ENCODE measurements at regions not wholly inside any gene's neighbourhood (a gene's known extent, or its start where the extent isn't known, plus 50 kb on each side); places are given as distances from the start of the nearest gene placed in this dataset.
"Not testable (repeated sequence)": the region's sequence is repeated elsewhere in the genome, so short reads cannot be mapped to it uniquely, and the experiment has no call there.

GRCh38 chr18:6521803-6522418 is 107.2 kb upstream of the L3MBTL4 start:
- DNase-seq (ENCODE audit: low spot score) (peak; percentile 55), ATAC-seq (peak; percentile 94)

- ATAC-seq = no peak
- DNase-seq (ENCODE audit: low spot score) = no peak
These were observed 110.9 kb upstream of the L3MBTL4 start for GRCh38 chr18:6525604-6526003.

GRCh38 chr18:6537475-6537874 is 122.8 kb upstream of the L3MBTL4 start:
- DNase-seq (ENCODE audit: low spot score) (no peak), ATAC-seq (peak; percentile 81)

GRCh38 chr18:6541131-6541679 is 126.5 kb upstream of the L3MBTL4 start:
- not testable (repeated sequence) for ATAC-seq; DNase-seq (ENCODE audit: low spot score)

GRCh38 chr18:6542296-6542695 is 127.6 kb upstream of the L3MBTL4 start:
- DNase-seq (ENCODE audit: low spot score) (no peak), ATAC-seq (no peak)

- ATAC-seq (peak; percentile 57), DNase-seq (ENCODE audit: low spot score) (no peak)
These were observed 128.7 kb upstream of the L3MBTL4 start for GRCh38 chr18:6543330-6543908.

GRCh38 chr18:6546229-6546628 is 131.5 kb upstream of the L3MBTL4 start:
- ATAC-seq (no peak), DNase-seq (ENCODE audit: low spot score) (no peak)

GRCh38 chr18:6547476-6547875 is 132.8 kb upstream of the L3MBTL4 start:
- ATAC-seq (no peak), DNase-seq (ENCODE audit: low spot score) (no peak)

- DNase-seq (ENCODE audit: low spot score) (no peak), ATAC-seq (no peak)
These were observed 138.7 kb upstream of the L3MBTL4 start for GRCh38 chr18:6553234-6553900.

GRCh38 chr18:6557057-6557769 is 142.5 kb upstream of the L3MBTL4 start:
- ATAC-seq = no peak

GRCh38 chr18:6557770-6558248 is 143.1 kb upstream of the L3MBTL4 start:
- ATAC-seq (no peak), DNase-seq (ENCODE audit: low spot score) (no peak)

More at GRCh38 chr18:6557057-6557769, 142.5 kb upstream of the L3MBTL4 start:
- DNase-seq (ENCODE audit: low spot score) = no peak

- DNase-seq (ENCODE audit: low spot score) = no peak
- no peak for ATAC-seq
These were observed 143.9 kb upstream of the L3MBTL4 start for GRCh38 chr18:6558446-6559156.

- DNase-seq (ENCODE audit: low spot score) (no peak), ATAC-seq (no peak)
These were observed 144.6 kb upstream of the L3MBTL4 start for GRCh38 chr18:6559296-6559695.

GRCh38 chr18:6561016-6561415 is 146.3 kb upstream of the L3MBTL4 start:
- ATAC-seq (no peak), DNase-seq (ENCODE audit: low spot score) (no peak)

GRCh38 chr18:6561420-6561861 is 146.7 kb upstream of the L3MBTL4 start:
- DNase-seq (ENCODE audit: low spot score) (peak; percentile 47), ATAC-seq (peak; percentile 74)

GRCh38 chr18:6561862-6562291 is 147.2 kb upstream of the L3MBTL4 start:
- DNase-seq (ENCODE audit: low spot score) (no peak), ATAC-seq (no peak)

GRCh38 chr18:6563896-6564295 is 149.2 kb upstream of the L3MBTL4 start:
- ATAC-seq (no peak), DNase-seq (ENCODE audit: low spot score) (no peak)

- DNase-seq (ENCODE audit: low spot score) (no peak), ATAC-seq (no peak)
These were observed 150.5 kb upstream of the L3MBTL4 start for GRCh38 chr18:6564950-6565814.

GRCh38 chr18:6565815-6566081 is 151.0 kb upstream of the L3MBTL4 start:
- no peak for DNase-seq (ENCODE audit: low spot score)
- no peak for ATAC-seq
